Loucy (cell line): ENCODE measurements at regions not wholly inside any gene's neighbourhood (a gene's known extent, or its start where the extent isn't known, plus 50 kb on each side); places are given as distances from the start of the nearest gene placed in this dataset.

Source experiments
- H2AFZ ChIP-seq: fragments of 200-600 bp; sonication (generic); 2 replicates; pipeline ENCODE4 v1.6.0; 2016; ENCODE audit warnings: antibody characterized with exemption, mild to moderate bottlenecking, low read length, moderate library complexity
- H3F3A ChIP-seq: fragments of 200-600 bp; 2 replicates; pipeline ENCODE4 v1.6.0; 2016; ENCODE audit warnings: antibody characterized with exemption, low read depth, mild to moderate bottlenecking
- H3K27me3 ChIP-seq: fragments of 200-600 bp; sonication (generic); 2 replicates; pipeline ENCODE4 v1.6.1; 2014; ENCODE audit warnings: low read length, mild to moderate bottlenecking; ENCODE audit not compliant: insufficient read depth, poor library complexity, severe bottlenecking
- H3K36me3 ChIP-seq: fragments of 200-600 bp; sonication (generic); 2 replicates; pipeline ENCODE4 v1.6.1; 2016; ENCODE audit warnings: low read length; ENCODE audit not compliant: insufficient read depth
- H3K4me1 ChIP-seq: fragments of 200-600 bp; sonication (generic); 2 replicates; pipeline ENCODE4 v1.5.1; 2014; ENCODE audit warnings: low read length, mild to moderate bottlenecking; ENCODE audit not compliant: insufficient read depth, poor library complexity, severe bottlenecking
- H3K4me2 ChIP-seq: fragments of 200-600 bp; sonication (generic); 2 replicates; pipeline ENCODE4 v1.6.0; 2014; ENCODE audit warnings: antibody characterized with exemption, low read length, low read depth, mild to moderate bottlenecking; ENCODE audit not compliant: poor library complexity, severe bottlenecking
- H3K4me3 ChIP-seq: fragments of 200-600 bp; sonication (generic); 2 replicates; pipeline ENCODE4 v1.5.1; 2014; ENCODE audit warnings: low read length, mild to moderate bottlenecking, mixed read lengths; ENCODE audit not compliant: poor library complexity, severe bottlenecking
- H3K79me2 ChIP-seq: fragments of 200-600 bp; sonication (generic); 2 replicates; pipeline ENCODE4 v1.6.1; 2014; ENCODE audit warnings: low read length; ENCODE audit not compliant: insufficient read depth
- H3K9ac ChIP-seq: fragments of 200-600 bp; sonication (generic); 2 replicates; pipeline ENCODE4 v1.6.0; 2014; ENCODE audit warnings: mild to moderate bottlenecking, low read depth, low read length, moderate library complexity; ENCODE audit not compliant: poor library complexity, severe bottlenecking
- H3K9me2 ChIP-seq: fragments of 200-600 bp; sonication (generic); replicated peaks from 2 replicates; pipeline ENCODE4 v1.6.1; 2016; ENCODE audit warnings: low read depth, low read length, mixed read lengths
- H3K9me3 ChIP-seq: fragments of 200-600 bp; sonication (generic); 2 replicates; pipeline ENCODE4 v1.6.1; 2014; ENCODE audit warnings: mild to moderate bottlenecking, antibody characterized with exemption, low read length, low read depth; ENCODE audit not compliant: insufficient read depth
- H4K20me1 ChIP-seq: fragments of 200-600 bp; sonication (generic); 2 replicates; pipeline ENCODE4 v1.6.0; 2014; ENCODE audit warnings: antibody characterized with exemption, low read length, mild to moderate bottlenecking; ENCODE audit not compliant: insufficient read depth, poor library complexity, severe bottlenecking
- CTCF ChIP-seq: fragments of 200-600 bp; sonication (generic); conservative IDR thresholded peaks from 2 replicates; pipeline ENCODE4 v1.5.1; 2014; ENCODE audit warnings: mild to moderate bottlenecking, antibody characterized with exemption, low read length
- EZH2phosphoT487 ChIP-seq: fragments of 200-600 bp; IDR thresholded peaks from 2 replicates; pipeline ENCODE4 v1.6.1; 2018; ENCODE audit warnings: antibody characterized with exemption, mild to moderate bottlenecking, moderate library complexity, borderline replicate concordance

- H3K27me3 ChIP-seq: no peaks in the 10 kb centered on the region
- H3K4me3 ChIP-seq: no peak overlapping the region
- H3K9me3 ChIP-seq: peaks cover 14% of the 10 kb centered on the region; the same call in 1 of the 2 replicates
- no peaks in the 10 kb centered on the region for H3K79me2 ChIP-seq
- no peak overlapping the region for H3K9ac ChIP-seq
- H4K20me1 ChIP-seq: no peaks in the 10 kb centered on the region
- no peaks in the 10 kb centered on the region for H3F3A ChIP-seq
- H3K4me1 ChIP-seq: no peaks in the 10 kb centered on the region
- H3K36me3 ChIP-seq: no peaks in the 10 kb centered on the region
- no peaks in the 10 kb centered on the region for H3K9me2 ChIP-seq
- H3K4me2 ChIP-seq: no peak overlapping the region
- H2AFZ ChIP-seq: no peak overlapping the region
- TF ChIP-seq EZH2phosphoT487: no peak
- no peak for TF ChIP-seq CTCF
These were observed 263.8 kb upstream of the FAT3 start for GRCh38 chr11:91960770-91961169.

GRCh38 chr11:91959411-91959810 is 265.2 kb upstream of the FAT3 start:
- no peak overlapping the region for H3K4me2 ChIP-seq
- peaks cover 14% of the 10 kb centered on the region; the same call in 1 of the 2 replicates for H3K9me3 ChIP-seq
- H3K79me2 ChIP-seq: no peaks in the 10 kb centered on the region
- H3K4me1 ChIP-seq: no peaks in the 10 kb centered on the region
- no peaks in the 10 kb centered on the region for H3K9me2 ChIP-seq
- H3K27me3 ChIP-seq: no peaks in the 10 kb centered on the region
- H3K4me3 ChIP-seq: no peak overlapping the region
- H2AFZ ChIP-seq: no peak overlapping the region
- TF ChIP-seq CTCF (no peak), EZH2phosphoT487 (no peak)
- H4K20me1 ChIP-seq: no peaks in the 10 kb centered on the region
- H3K9ac ChIP-seq: no peak overlapping the region
- no peaks in the 10 kb centered on the region for H3F3A ChIP-seq
- H3K36me3 ChIP-seq: no peaks in the 10 kb centered on the region

- Histone ChIP-seq H3F3A (no peaks in the 10 kb centered on the region), H3K79me2 (no peaks in the 10 kb centered on the region), H3K9ac (no peak overlapping the region), H3K4me3 (no peak overlapping the region), H3K9me3 (peaks cover 14% of the 10 kb centered on the region; the same call in 1 of the 2 replicates), H3K36me3 (no peaks in the 10 kb centered on the region), H2AFZ (no peak overlapping the region), H3K4me2 (no peak overlapping the region), H3K27me3 (no peaks in the 10 kb centered on the region), H3K4me1 (no peaks in the 10 kb centered on the region), H3K9me2 (no peaks in the 10 kb centered on the region), H4K20me1 (no peaks in the 10 kb centered on the region)
- TF ChIP-seq CTCF (no peak), EZH2phosphoT487 (no peak)
These were observed 267.9 kb upstream of the FAT3 start for GRCh38 chr11:91956711-91957110.
